ENCODE measurements at regions not wholly inside any gene's neighbourhood (a gene's known extent, or its start where the extent isn't known, plus 50 kb on each side); places are given as distances from the start of the nearest gene placed in this dataset.

GRCh38 chr5:128815201-128815600 lies 150.1 kb upstream of the SLC27A6 start:
- no peak overlapping the region for H3K27ac ChIP-seq (ENCODE audit: low read depth)
- H3K36me3 ChIP-seq (ENCODE audit: insufficient read depth) = no peaks in the 10 kb centered on the region

More at GRCh38 chr5:128815201-128815600, 150.1 kb upstream of the SLC27A6 start:
- DNase-seq (ENCODE audit: low spot score) = peak; percentile 78
- 0 out of 2 replicates have a peak overlapping the region, but pooled peaks have one; percentile 4 for H2AFZ ChIP-seq
- H3K9me3 Mint-ChIP-seq = peaks cover 2% of the 10 kb centered on the region; the same call in 1 of the 3 replicates
- H4K20me1 ChIP-seq (replicated peaks; ENCODE audit: insufficient read depth) = no peaks in the 10 kb centered on the region
- no peaks in the 10 kb centered on the region for H3F3A ChIP-seq (replicated peaks; ENCODE audit: low read depth)
- H3K9me2 ChIP-seq (ENCODE audit: insufficient read depth) = no peaks in the 10 kb centered on the region
- peak; percentile 100 for ATAC-seq
- no peaks in the 10 kb centered on the region for H3K79me2 ChIP-seq (replicated peaks; ENCODE audit: insufficient read depth)
- no peaks in the 10 kb centered on the region for H3K27me3 Mint-ChIP-seq (ENCODE audit: insufficient read depth, low read depth, poor library complexity)
- H3K4me1 ChIP-seq (ENCODE audit: insufficient read depth) = peaks cover 8% of the 10 kb centered on the region; the same call in 1 of the 2 replicates
- H3K27me3 ChIP-seq (ENCODE audit: insufficient read depth) = no peaks in the 10 kb centered on the region
- H3K4me3 ChIP-seq = no peak overlapping the region
- H3K4me3 Mint-ChIP-seq = no peak overlapping the region
- TF ChIP-seq EZH2phosphoT487 (IDR thresholded peaks at IDR 0.05; ENCODE audit: unreplicated experiment) (no peak), POLR2AphosphoS5 (IDR thresholded peaks at IDR 0.05; ENCODE audit: low read depth) (no peak), ETS1 (IDR thresholded peaks at IDR 0.05) (no peak), ZNF331 (CRISPR knock-in tag; IDR thresholded peaks at IDR 0.05; ENCODE audit: low read depth) (no peak), EZH2 (IDR thresholded peaks at IDR 0.05; ENCODE audit: low read depth, unreplicated experiment) (no peak), ZNF114 (CRISPR knock-in tag; IDR thresholded peaks at IDR 0.05) (no peak), JUNB (IDR thresholded peaks at IDR 0.05; ENCODE audit: unreplicated experiment) (no peak), REST (IDR thresholded peaks at IDR 0.05; ENCODE audit: unreplicated experiment) (no peak), ZNF462 (CRISPR knock-in tag; IDR thresholded peaks at IDR 0.05) (no peak), NANOG (IDR thresholded peaks at IDR 0.05; ENCODE audit: borderline replicate concordance) (no peak), STAT1 (IDR thresholded peaks at IDR 0.05; ENCODE audit: unreplicated experiment) (no peak), CREB1 (CRISPR knock-in tag; IDR thresholded peaks at IDR 0.05; ENCODE audit: low read depth) (no peak), CTCF (conservative IDR thresholded peaks at IDR 0.05; ENCODE audit: low read depth in 2 of 2) (no peak)
- H3K4me2 ChIP-seq = no peak overlapping the region
- H3K27ac Mint-ChIP-seq = peak overlapping the region; percentile 67; the same call in 1 of the 2 replicates
- H3K4me1 Mint-ChIP-seq = peaks cover 13% of the 10 kb centered on the region
- no peaks in the 10 kb centered on the region for H3K36me3 Mint-ChIP-seq (ENCODE audit: low read depth)

All from GM23338 (cell line).